IMR-90 (cell line): ENCODE measurements at regions not wholly inside any gene's neighbourhood (a gene's known extent, or its start where the extent isn't known, plus 50 kb on each side); places are given as distances from the start of the nearest gene placed in this dataset.

Source experiments
- ATAC-seq: fragments of 200-7000 bp; cut with Tn5 transposase; 2 replicates; pipeline ENCODE4 v1.9.1; 2020; ENCODE audit warnings: low read depth, mild to moderate bottlenecking, moderate library complexity
- BruUV-seq: library from RNA; stranded (reverse); fragments of 400-500 nt; replicated peaks from 2 replicates; lab custom pipeline; 2021; lab: Mats Ljungman, UMichigan
- CTCF ChIA-PET: fragments of 300-600 bp; formaldehyde crosslinking; extraction: SDS; loops from one replicate; lab custom pipeline; 2021; ENCODE audit warnings: antibody characterized with exemption; lab: Yijun Ruan, JAX
- POLR2A ChIA-PET: fragments of 300-600 bp; sonication (Branson Sonifier 250); formaldehyde crosslinking; loops from one replicate; lab custom pipeline; 2022; ENCODE audit warnings: antibody characterized with exemption; ENCODE audit not compliant: unreplicated experiment; lab: Charles Lee
- DNase-seq: peaks from one replicate; pipeline ENCODE4 v3.0.0; 2013
- H2AFZ ChIP-seq: replicated peaks from 2 replicates; pipeline ENCODE3; 2013; ENCODE audit warnings: low read length, mild to moderate bottlenecking; ENCODE audit not compliant: poor library complexity
- H2AK5ac ChIP-seq: 2 replicates; pipeline ENCODE4 v1.6.1; 2013; ENCODE audit warnings: low read depth, low read length, inconsistent platforms
- H2AK9ac ChIP-seq: replicated peaks from 2 replicates; pipeline ENCODE3; 2013; ENCODE audit warnings: mild to moderate bottlenecking, low read depth, low read length, moderate library complexity; ENCODE audit not compliant: poor library complexity
- H2BK120ac ChIP-seq: 2 replicates; pipeline ENCODE4 v1.6.1; 2013; ENCODE audit warnings: low read depth, low read length, inconsistent platforms
- H2BK15ac ChIP-seq: 3 replicates; pipeline ENCODE4 v1.6.1; 2013; ENCODE audit warnings: low read depth, low read length, inconsistent platforms
- H2BK20ac ChIP-seq: 2 replicates; pipeline ENCODE4 v1.6.1; 2013; ENCODE audit warnings: low read depth, mild to moderate bottlenecking, inconsistent platforms, low read length, moderate library complexity
- H2BK5ac ChIP-seq: 2 replicates; pipeline ENCODE4 v1.6.1; 2013; ENCODE audit warnings: mild to moderate bottlenecking, low read depth, low read length, inconsistent platforms; ENCODE audit not compliant: poor library complexity, severe bottlenecking
- H3K14ac ChIP-seq: replicated peaks from 2 replicates; pipeline ENCODE4 v1.6.1; 2013; ENCODE audit warnings: low read depth, low read length, inconsistent platforms
- H3K18ac ChIP-seq: 2 replicates; pipeline ENCODE4 v1.6.1; 2013; ENCODE audit warnings: low read depth, low read length, control low read depth
- H3K23ac ChIP-seq: 2 replicates; pipeline ENCODE4 v1.6.1; 2013; ENCODE audit warnings: low read depth, low read length, inconsistent platforms
- H3K27ac ChIP-seq: 2 replicates; pipeline ENCODE4 v1.5.1; 2013; ENCODE audit warnings: mild to moderate bottlenecking, control low read depth, low read length; ENCODE audit not compliant: insufficient read depth
- H3K27me3 ChIP-seq: 2 replicates; pipeline ENCODE4 v1.6.1; 2013; ENCODE audit warnings: low read length; ENCODE audit not compliant: control insufficient read depth, insufficient read depth
- H3K36me3 ChIP-seq: 2 replicates; pipeline ENCODE4 v1.6.1; 2013; ENCODE audit warnings: low read length, mixed read lengths; ENCODE audit not compliant: control insufficient read depth, insufficient read depth
- H3K4ac ChIP-seq: 2 replicates; pipeline ENCODE4 v1.6.1; 2013; ENCODE audit warnings: low read depth, low read length, inconsistent platforms
- H3K4me1 ChIP-seq: 2 replicates; pipeline ENCODE4 v1.6.1; 2013; ENCODE audit warnings: low read length, mixed read lengths; ENCODE audit not compliant: control insufficient read depth, insufficient read depth
- H3K4me2 ChIP-seq: 2 replicates; pipeline ENCODE4 v1.6.1; 2013; ENCODE audit warnings: low read depth, mild to moderate bottlenecking, control low read depth, low read length, moderate library complexity
- H3K4me3 ChIP-seq: 2 replicates; pipeline ENCODE4 v1.5.1; 2013; ENCODE audit warnings: low read depth, mild to moderate bottlenecking, control low read depth, low read length, moderate library complexity; ENCODE audit not compliant: insufficient read depth
- H3K56ac ChIP-seq: 2 replicates; pipeline ENCODE4 v1.6.1; 2013; ENCODE audit warnings: low read length, inconsistent platforms; ENCODE audit not compliant: insufficient read depth; ENCODE audit errors: extremely low read depth
- H3K79me1 ChIP-seq, 2 experiments: 2 replicates each; pipeline ENCODE4 v1.6.1; 2013; ENCODE audit warnings: low read length in 2 of 2, inconsistent platforms in 1 of 2, low read depth in 1 of 2
- H3K9ac ChIP-seq: 2 replicates; pipeline ENCODE4 v1.6.1; 2013; ENCODE audit warnings: low read depth, low read length, control low read depth
- H3K9me1 ChIP-seq: 2 replicates; pipeline ENCODE4 v1.6.1; 2013; ENCODE audit warnings: low read length, inconsistent platforms; ENCODE audit not compliant: insufficient read depth
- H3K9me3 ChIP-seq: 2 replicates; pipeline ENCODE4 v1.6.1; 2013; ENCODE audit warnings: low read length; ENCODE audit not compliant: control insufficient read depth, insufficient read depth
- H4K20me1 ChIP-seq: 2 replicates; pipeline ENCODE4 v1.6.1; 2013; ENCODE audit warnings: low read length, inconsistent platforms; ENCODE audit not compliant: insufficient read depth
- H4K5ac ChIP-seq: 2 replicates; pipeline ENCODE4 v1.6.1; 2013; ENCODE audit warnings: mild to moderate bottlenecking, low read depth, low read length, control low read depth
- H4K8ac ChIP-seq, 2 experiments: 2 replicates each; pipeline ENCODE4 v1.6.1; 2013; ENCODE audit warnings: low read depth in 2 of 2, low read length in 2 of 2, control low read depth in 1 of 2, inconsistent platforms in 1 of 2
- H4K91ac ChIP-seq: 2 replicates; pipeline ENCODE4 v1.6.1; 2013; ENCODE audit warnings: low read depth, low read length, inconsistent platforms; ENCODE audit not compliant: insufficient read depth
- MAFK ChIP-seq: IDR thresholded peaks from 2 replicates; pipeline ENCODE4 v1.6.1; 2012; ENCODE audit warnings: low read depth, low read length, improper control_type of control experiment
- RFX5 ChIP-seq: IDR thresholded peaks from 2 replicates; pipeline ENCODE4 v1.8.0; 2012; ENCODE audit warnings: low read depth, mild to moderate bottlenecking, low read length, moderate library complexity
- WGBS, 2 experiments: methylation state at CpG; one replicate each; pipeline versions ENCODE4 v1.1.5 to v1.1.7; 2013; ENCODE audit warnings: missing lambda C conversion rate in 2 of 2; ENCODE audit not compliant: insufficient read length in 1 of 2; ENCODE audit errors: extremely low coverage in 2 of 2; 5-methylcytosine and 5-hydroxymethylcytosine counted together
- dilution Hi-C: fragments of 300-500 bp; cut with HindIII; formaldehyde crosslinking; loops from one replicate; pipeline ENCODE4 v1.14.3; 2018; ENCODE audit warnings: low sequenced_read_pairs; ENCODE audit not compliant: unreplicated experiment
- in situ Hi-C: fragments of 300-500 bp; cut with MboI; formaldehyde crosslinking; loops from 3 replicates; pipeline ENCODE4 v1.14.3; 2019; ENCODE audit warnings: low sequenced_read_pairs, inconsistent platforms, mixed read lengths
- intact Hi-C: fragments of 100-400 bp; cut with micrococcal nuclease; formaldehyde crosslinking; loops from 2 replicates; pipeline ENCODE4 v1.10.0; 2022

DNA sequence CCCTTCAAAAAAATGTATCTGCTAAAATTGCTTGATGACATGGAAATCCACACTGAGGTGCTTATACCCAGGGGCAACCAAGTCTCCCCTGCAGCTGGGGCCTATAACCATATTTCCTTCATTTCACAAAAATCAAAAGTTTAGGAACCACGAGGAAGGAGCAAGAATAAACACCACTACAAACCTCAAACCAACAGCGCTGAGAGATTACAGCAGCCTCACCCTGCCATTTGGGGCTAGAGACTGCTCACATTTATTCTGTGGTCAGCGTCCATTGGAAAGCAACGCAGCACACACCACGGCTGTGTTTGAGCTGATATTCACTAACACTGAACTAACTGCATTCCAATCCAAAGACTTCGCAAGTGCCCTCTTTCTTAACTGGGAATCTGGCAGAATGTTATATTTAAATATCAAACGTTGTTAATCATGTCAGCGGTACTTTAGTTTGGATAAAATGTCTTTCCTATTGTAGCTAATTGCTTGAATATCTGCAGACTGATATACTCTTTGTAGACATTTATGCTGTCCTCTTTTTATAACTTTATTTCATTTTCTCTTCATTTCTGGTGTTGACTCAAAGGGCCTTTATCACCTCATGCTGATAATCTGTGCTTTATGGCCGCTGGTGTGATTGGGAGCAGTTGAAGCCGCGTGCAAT, 94.6 kb downstream of the FOXA2 start:
- ChIA-PET POLR2A (no interaction called here), CTCF (no interaction called here)
- no peak overlapping the region for H3K23ac ChIP-seq
- no peak overlapping the region for H2AK5ac ChIP-seq
- no peaks in the 10 kb centered on the region for H4K20me1 ChIP-seq
- H3K9me3 ChIP-seq, result peaks cover 3% of the 10 kb centered on the region; the same call in 1 of the 2 replicates
- no peaks in the 10 kb centered on the region for H3K36me3 ChIP-seq
- no peak overlapping the region for H3K14ac ChIP-seq
- no peak overlapping the region for H3K27ac ChIP-seq
- H2BK120ac ChIP-seq, result no peak overlapping the region
- H4K5ac ChIP-seq, result no peak overlapping the region
- no peak overlapping the region for H2BK5ac ChIP-seq
- no peak overlapping the region for H3K4ac ChIP-seq
- H3K9ac ChIP-seq, result no peak overlapping the region
- H4K91ac ChIP-seq, result no peak overlapping the region
- intact Hi-C loops, result no loop called here
- H2AK9ac ChIP-seq, result no peak overlapping the region
- H3K18ac ChIP-seq, result no peak overlapping the region
- H2AFZ ChIP-seq, result no peak overlapping the region
- BruUV-seq, result no TSS peak
- H3K27me3 ChIP-seq, result no peaks in the 10 kb centered on the region
- 50% methylated on average over 2 of the region's 11 CpGs; no CpG with 5 or more reads in 1 of the 2 experiments for WGBS, 2 experiments
- H3K4me1 ChIP-seq, result no peaks in the 10 kb centered on the region
- no peak for DNase-seq
- H3K4me3 ChIP-seq, result no peak overlapping the region
- in situ Hi-C loops, result no loop called here
- dilution Hi-C loops, result no loop called here
- TF ChIP-seq MAFK (no peak), RFX5 (no peak)
- no peaks in the 10 kb centered on the region for H3K9me1 ChIP-seq
- no peak for ATAC-seq
- H2BK20ac ChIP-seq, result no peak overlapping the region
- H2BK15ac ChIP-seq, result no peak overlapping the region
- no peak overlapping the region for H3K56ac ChIP-seq
- no peak overlapping the region for H4K8ac ChIP-seq
- H3K4me2 ChIP-seq, result no peak overlapping the region
- H3K79me1 ChIP-seq, result no peaks in the 10 kb centered on the region
